CD14-positive monocyte (primary cell): ENCODE measurements at regions not wholly inside any gene's neighbourhood (a gene's known extent, or its start where the extent isn't known, plus 50 kb on each side); places are given as distances from the start of the nearest gene placed in this dataset.
"Not testable (repeated sequence)": the region's sequence is repeated elsewhere in the genome, so short reads cannot be mapped to it uniquely, and the experiment has no call there.

Source experiments
- DNase-seq, 3 donors: peaks; one replicate each; pipeline ENCODE4 v3.0.0-alpha.2; 2011 to 2022
- H2AFZ ChIP-seq: 2 replicates; pipeline ENCODE4 v1.6.0; 2012; ENCODE audit warnings: mild to moderate bottlenecking, low read depth, low read length, inconsistent platforms; ENCODE audit not compliant: insufficient read depth, poor library complexity, severe bottlenecking
- H3K27ac ChIP-seq, 2 donors: 1 replicate in 1 of 2; 2 replicates in 1 of 2; pipeline ENCODE4 v1.5.1; 2012 to 2013; ENCODE audit warnings: low read length in 2 of 2, control low read depth in 1 of 2, inconsistent platforms in 1 of 2, low read depth in 1 of 2, mild to moderate bottlenecking in 1 of 2
- H3K27me3 ChIP-seq, 2 donors: one replicate each; pipeline versions ENCODE4 v1.6.0 to v1.6.1; 2011 to 2013; ENCODE audit warnings: low read length in 2 of 2; ENCODE audit not compliant: control insufficient read depth in 2 of 2, insufficient read depth in 2 of 2
- H3K36me3 ChIP-seq, 2 donors: replicated peaks in 1 of 2; 1 replicate in 1 of 2; 2 replicates in 1 of 2; pipeline versions ENCODE4 v1.5.1 to v1.6.1; 2012 to 2013; ENCODE audit warnings: low read length in 2 of 2, control low read depth in 1 of 2, inconsistent platforms in 1 of 2, mild to moderate bottlenecking in 1 of 2; ENCODE audit not compliant: insufficient read depth in 2 of 2, control insufficient read depth in 1 of 2
- H3K4me1 ChIP-seq, 2 donors: 1 replicate in 1 of 2; 2 replicates in 1 of 2; pipeline versions ENCODE4 v1.5.1 to v1.6.1; 2012 to 2013; ENCODE audit warnings: low read length in 2 of 2, control low read depth in 1 of 2, inconsistent platforms in 1 of 2, mild to moderate bottlenecking in 1 of 2, moderate library complexity in 1 of 2; ENCODE audit not compliant: insufficient read depth in 2 of 2, control insufficient read depth in 1 of 2
- H3K4me2 ChIP-seq: replicated peaks from 2 replicates; pipeline ENCODE3; 2012; ENCODE audit warnings: low read length, moderate library complexity, mild to moderate bottlenecking; ENCODE audit not compliant: poor library complexity, severe bottlenecking; ENCODE audit errors: extremely low read depth
- H3K4me3 ChIP-seq, 3 experiments: fragments of 200-600 bp in 1 of 3; sonication (generic) in 1 of 3; replicated peaks in 1 of 3; 1 replicate in 2 of 3; 2 replicates in 1 of 3; pipeline ENCODE4 v1.5.1; 2011 to 2013; ENCODE audit warnings: low read length in 3 of 3, mild to moderate bottlenecking in 3 of 3, control low read depth in 2 of 3, low read depth in 2 of 3, inconsistent platforms in 1 of 3, moderate library complexity in 1 of 3
- H3K79me2 ChIP-seq: 2 replicates; pipeline ENCODE4 v1.6.0; 2012; ENCODE audit warnings: mild to moderate bottlenecking, control low read depth, inconsistent platforms, low read length, moderate library complexity; ENCODE audit not compliant: insufficient read depth
- H3K9ac ChIP-seq: 2 replicates; pipeline ENCODE4 v1.6.0; 2017; ENCODE audit warnings: low read length, mild to moderate bottlenecking; ENCODE audit not compliant: insufficient read depth, poor library complexity, severe bottlenecking
- H3K9me3 ChIP-seq, 2 donors: replicated peaks in 1 of 2; 1 replicate in 1 of 2; 2 replicates in 1 of 2; pipeline versions ENCODE4 v1.5.1 to v1.6.1; 2012 to 2013; ENCODE audit warnings: low read length in 2 of 2, control low read depth in 1 of 2; ENCODE audit not compliant: control insufficient read depth in 1 of 2, insufficient read depth in 1 of 2
- H4K20me1 ChIP-seq: 2 replicates; pipeline ENCODE4 v1.6.0; 2012; ENCODE audit warnings: mild to moderate bottlenecking, low read length, control low read depth, moderate library complexity; ENCODE audit not compliant: insufficient read depth
- H3K27ac Mint-ChIP-seq, 7 donors: one replicate each; pipeline ENCODE4 v1.8.0; 2020; ENCODE audit warnings: mild to moderate bottlenecking in 7 of 7, mixed read lengths in 7 of 7, moderate library complexity in 6 of 7, inconsistent platforms in 2 of 7
- H3K27me3 Mint-ChIP-seq, 3 donors: one replicate each; pipeline ENCODE4 v1.8.0; 2021 to 2022; ENCODE audit warnings: low read depth in 3 of 3, mild to moderate bottlenecking in 3 of 3, mixed read lengths in 3 of 3, moderate library complexity in 3 of 3, inconsistent platforms in 1 of 3
- H3K36me3 Mint-ChIP-seq, 2 donors: one replicate each; pipeline ENCODE4 v1.8.0; 2020; ENCODE audit warnings: mixed read lengths in 2 of 2, inconsistent platforms in 1 of 2, mild to moderate bottlenecking in 1 of 2
- H3K4me1 Mint-ChIP-seq: one replicate; pipeline ENCODE4 v1.8.0; 2020; ENCODE audit warnings: mild to moderate bottlenecking, mixed read lengths
- H3K4me3 Mint-ChIP-seq, 2 donors: one replicate each; pipeline ENCODE4 v1.8.0; 2020; ENCODE audit warnings: mild to moderate bottlenecking in 2 of 2, mixed read lengths in 2 of 2, moderate library complexity in 1 of 2
- H3K9me3 Mint-ChIP-seq, 7 donors: one replicate each; pipeline ENCODE4 v1.8.0; 2020 to 2022; ENCODE audit warnings: mixed read lengths in 7 of 7, mild to moderate bottlenecking in 6 of 7, moderate library complexity in 6 of 7, inconsistent platforms in 2 of 7
- CTCF ChIP-seq: fragments of 200-600 bp; IDR thresholded peaks from one replicate; pipeline ENCODE4 v1.8.0; 2022; ENCODE audit warnings: antibody characterized with exemption, mild to moderate bottlenecking
- WGBS: methylation state at CpG from one replicate; pipeline ENCODE4 v1.1.5; 2013; ENCODE audit warnings: missing lambda C conversion rate; ENCODE audit not compliant: insufficient coverage; 5-methylcytosine and 5-hydroxymethylcytosine counted together
- intact Hi-C, 2 donors: fragments of 100-400 bp; cut with micrococcal nuclease; formaldehyde crosslinking; loops; one replicate each; pipeline versions ENCODE4 v1.15.0 to v1.15.1; 2023

GRCh38 chr21:34229353-34229752, 134.5 kb upstream of the KCNE2 start:
- Histone ChIP-seq H3K9me3 (no peaks in the 10 kb centered on the region), H3K4me3 (no peak overlapping the region), H3K36me3 (no peaks in the 10 kb centered on the region), H2AFZ (no peak overlapping the region), H3K27ac (no peak overlapping the region), H3K4me2 (no peak overlapping the region), H3K79me2 (no peaks in the 10 kb centered on the region), H4K20me1 (no peaks in the 10 kb centered on the region), H3K4me1 (peaks cover 0 to under 1% of the 10 kb centered on the region in 2 donors), H3K9ac (no peak overlapping the region), H3K27me3 (no peaks in the 10 kb centered on the region)
- DNase-seq = no peak
- no peak for TF ChIP-seq CTCF
- H3K27ac Mint-ChIP-seq = no peak overlapping the region
- H3K4me1 Mint-ChIP-seq = peaks cover 5% of the 10 kb centered on the region
- peaks cover 2 to 3% (median 2%) of the 10 kb centered on the region in 3 donors for H3K27me3 Mint-ChIP-seq
- H3K36me3 Mint-ChIP-seq = no peaks in the 10 kb centered on the region
- intact Hi-C loops = no loop called here
- peaks cover 0 to 2% (median 0%) of the 10 kb centered on the region in 7 donors for H3K9me3 Mint-ChIP-seq
- no CpG with 5 or more reads among the region's 4 CpGs for WGBS
- H3K4me3 Mint-ChIP-seq = no peak overlapping the region

GRCh38 chr21:34233741-34234140, 130.1 kb upstream of the KCNE2 start:
- H3K9me3 ChIP-seq, H3K4me3 ChIP-seq, H3K36me3 Mint-ChIP-seq, H2AFZ ChIP-seq, H3K4me3 Mint-ChIP-seq, H3K4me1 Mint-ChIP-seq, H3K9ac ChIP-seq, H4K20me1 ChIP-seq, H3K27ac Mint-ChIP-seq, H3K4me1 ChIP-seq, intact Hi-C loops, H3K27me3 Mint-ChIP-seq, H3K27me3 ChIP-seq, DNase-seq, H3K36me3 ChIP-seq, H3K4me2 ChIP-seq, H3K79me2 ChIP-seq, H3K27ac ChIP-seq: not testable (repeated sequence)
- H3K9me3 Mint-ChIP-seq = peaks cover 0 to 11% (median 7%) of the 10 kb centered on the region in 7 donors
- WGBS = 100% methylated on average over 2 of the region's 6 CpGs
